Thoracic aorta (tissue), 2 donors: ENCODE measurements at regions not wholly inside any gene's neighbourhood (a gene's known extent, or its start where the extent isn't known, plus 50 kb on each side); places are given as distances from the start of the nearest gene placed in this dataset.

ENCODE experiments used
- ATAC-seq: fragments of 150-250 bp; one replicate; pipeline ENCODE4 v1.8.0; 2017; ENCODE audit warnings: low read depth; ENCODE audit not compliant: insufficient number of reproducible peaks, low FRiP score
- DNase-seq: peaks from one replicate; pipeline ENCODE4 v3.0.0-alpha.2; 2020; ENCODE audit warnings: low spot score
- H3K27ac ChIP-seq, 2 donors: fragments of 200-600 bp; sonication (generic); 1 replicate in 1 of 2; 2 replicates in 1 of 2; pipeline ENCODE4 v1.5.1; 2016; ENCODE audit warnings: mild to moderate bottlenecking in 2 of 2, moderate library complexity in 2 of 2
- H3K27me3 ChIP-seq: fragments of 200-600 bp; sonication (generic); replicated peaks from 2 replicates; pipeline ENCODE4 v1.6.0; 2016; ENCODE audit warnings: mild to moderate bottlenecking; ENCODE audit not compliant: insufficient read depth
- H3K36me3 ChIP-seq: fragments of 200-600 bp; sonication (generic); one replicate; pipeline ENCODE4 v1.5.1; 2016
- H3K4me1 ChIP-seq, 2 donors: fragments of 200-600 bp; sonication (generic); 1 replicate in 1 of 2; 2 replicates in 1 of 2; pipeline versions ENCODE4 v1.5.1 to v1.6.0; 2016; ENCODE audit warnings: low read depth in 2 of 2, mild to moderate bottlenecking in 1 of 2; ENCODE audit not compliant: control insufficient read depth in 1 of 2
- H3K4me3 ChIP-seq: fragments of 200-600 bp; sonication (generic); 2 replicates; pipeline ENCODE4 v1.5.1; 2016; ENCODE audit warnings: mild to moderate bottlenecking
- H3K9me3 ChIP-seq: fragments of 200-600 bp; sonication (generic); 2 replicates; pipeline ENCODE4 v1.5.1; 2016
- CTCF ChIP-seq: fragments of 200-600 bp; sonication (generic); IDR thresholded peaks from one replicate; pipeline ENCODE4 v1.5.1; 2019; ENCODE audit warnings: antibody characterized with exemption

DNA sequence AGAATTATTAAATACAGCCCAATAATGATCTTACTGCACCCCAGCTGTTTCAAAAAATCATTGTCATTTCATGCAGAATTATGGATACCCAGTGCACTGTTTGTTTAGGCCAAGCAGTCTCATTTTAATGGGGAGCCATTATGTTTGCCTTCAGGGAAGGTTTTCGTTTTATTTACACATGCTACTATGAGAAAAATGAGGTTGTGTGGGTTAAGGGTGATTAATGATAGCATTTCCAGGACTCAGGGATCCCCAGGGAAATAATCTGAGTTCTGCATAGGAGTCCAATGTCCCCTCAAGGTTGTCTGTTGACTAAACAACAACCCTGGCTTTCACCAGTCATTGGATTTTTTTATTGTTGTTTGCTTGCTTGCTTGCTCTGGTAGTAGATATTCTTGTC, 71.0 kb upstream of the ZP4 start:
- no peak overlapping the region for H3K4me3 ChIP-seq
- no peaks in the 10 kb centered on the region for H3K27me3 ChIP-seq
- ATAC-seq (no peak), DNase-seq (no peak)
- no peaks in the 10 kb centered on the region for H3K4me1 ChIP-seq
- no peak overlapping the region for H3K27ac ChIP-seq
- no peaks in the 10 kb centered on the region for H3K9me3 ChIP-seq
- H3K36me3 ChIP-seq, result no peaks in the 10 kb centered on the region
- TF ChIP-seq CTCF, result no peak

GRCh38 chr1:237959838-237960237, 69.1 kb upstream of the ZP4 start:
- DNase-seq (no peak), ATAC-seq (no peak)
- no peaks in the 10 kb centered on the region for H3K27me3 ChIP-seq
- no peaks in the 10 kb centered on the region for H3K9me3 ChIP-seq
- no peaks in the 10 kb centered on the region for H3K4me1 ChIP-seq
- no peaks in the 10 kb centered on the region for H3K36me3 ChIP-seq
- H3K4me3 ChIP-seq, result no peak overlapping the region
- H3K27ac ChIP-seq, result no peak overlapping the region
- TF ChIP-seq CTCF, result no peak

GRCh38 chr1:237953238-237953637, 62.5 kb upstream of the ZP4 start:
- Histone ChIP-seq H3K9me3 (no peaks in the 10 kb centered on the region), H3K27me3 (no peaks in the 10 kb centered on the region), H3K4me1 (no peaks in the 10 kb centered on the region), H3K27ac (no peak overlapping the region), H3K36me3 (no peaks in the 10 kb centered on the region), H3K4me3 (no peak overlapping the region)
- DNase-seq (no peak), ATAC-seq (no peak)
- no peak for TF ChIP-seq CTCF
